ENCODE measurements at regions not wholly inside any gene's neighbourhood (a gene's known extent, or its start where the extent isn't known, plus 50 kb on each side); places are given as distances from the start of the nearest gene placed in this dataset.

DNA sequence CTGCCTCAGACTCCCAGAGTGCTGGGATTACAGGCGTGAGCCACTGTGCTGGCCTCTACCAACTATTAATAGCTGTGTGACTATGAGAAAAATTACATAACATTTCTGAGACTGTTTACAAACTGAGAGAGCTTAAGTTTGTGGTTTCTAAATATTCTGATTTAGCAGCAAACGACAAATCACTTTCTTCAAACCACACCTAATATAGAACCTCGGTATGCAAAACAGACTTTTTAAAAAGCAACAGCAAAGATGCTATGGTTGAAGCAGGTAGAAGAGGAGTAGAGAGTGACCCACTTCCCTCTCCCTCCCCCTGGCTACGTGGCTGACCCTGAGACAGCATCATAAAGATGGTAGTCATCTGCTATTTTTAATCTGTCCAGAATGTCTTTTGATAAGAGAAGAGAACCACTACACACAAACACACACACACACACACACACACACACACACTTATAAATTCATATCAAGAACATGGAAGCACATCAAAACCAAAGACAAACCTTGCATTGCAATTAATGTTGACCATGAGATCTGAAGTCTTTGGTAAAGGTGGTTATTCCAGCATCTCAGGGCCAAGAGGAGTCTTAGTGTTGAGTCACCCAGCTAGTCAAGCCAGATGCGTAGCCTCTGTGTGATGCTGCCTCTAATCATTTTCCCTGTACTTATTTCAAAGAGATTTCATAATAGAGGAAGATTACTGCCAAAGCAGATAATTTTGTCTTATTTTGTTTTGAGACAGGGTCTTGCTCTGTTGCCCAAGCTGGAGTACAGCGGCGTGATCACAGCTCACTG is 58.1 kb upstream of the TMEM215 start:
- no peaks in the 10 kb centered on the region for H3K9me3 ChIP-seq (ENCODE audit: control insufficient read depth, insufficient read depth, low read depth, low read length)
- ChIA-PET POLR2A (no interaction called here), CTCF (interaction anchor here (0.7 kb wide), 1 partner anchor 1065 kb away, joined by 3 read pairs; no protein-coding TSS in a partner anchor)
- H3K27ac ChIP-seq (ENCODE audit: extremely low read depth, low read depth, low read length), result no peak overlapping the region
- H3K4me1 ChIP-seq (ENCODE audit: control insufficient read depth, insufficient read depth, low read length), result no peaks in the 10 kb centered on the region
- no peak overlapping the region for H3K4me3 ChIP-seq (ENCODE audit: low read depth, low read length)
- TF ChIP-seq ZNF514 (tag by site-specific recombination; IDR thresholded peaks at IDR 0.05) (no peak), ZSCAN23 (tag by site-specific recombination; IDR thresholded peaks at IDR 0.05) (no peak), ZNF768 (tag by site-specific recombination; IDR thresholded peaks at IDR 0.05) (no peak), TSHZ1 (tag by site-specific recombination; IDR thresholded peaks at IDR 0.05; ENCODE audit: borderline replicate concordance) (no peak), SCRT1 (tag by site-specific recombination; IDR thresholded peaks at IDR 0.05; ENCODE audit: borderline replicate concordance) (no peak), ZBTB44 (tag by site-specific recombination; IDR thresholded peaks at IDR 0.05) (no peak), ZEB2 (tag by site-specific recombination; IDR thresholded peaks at IDR 0.05) (no peak), ZNF138 (tag by site-specific recombination; IDR thresholded peaks at IDR 0.05; ENCODE audit: borderline replicate concordance) (no peak), ZNF510 (tag by site-specific recombination; IDR thresholded peaks at IDR 0.05; ENCODE audit: insufficient replicate concordance) (no peak), ZNF76 (tag by site-specific recombination; IDR thresholded peaks at IDR 0.05; ENCODE audit: borderline replicate concordance, low read depth) (no peak), AEBP2 (tag by site-specific recombination; IDR thresholded peaks at IDR 0.05; ENCODE audit: borderline replicate concordance) (no peak), ZNF624 (tag by site-specific recombination; IDR thresholded peaks at IDR 0.05) (no peak), ZSCAN30 (tag by site-specific recombination; IDR thresholded peaks at IDR 0.05) (no peak)
- TF ChIP-seq, protein P1, sequence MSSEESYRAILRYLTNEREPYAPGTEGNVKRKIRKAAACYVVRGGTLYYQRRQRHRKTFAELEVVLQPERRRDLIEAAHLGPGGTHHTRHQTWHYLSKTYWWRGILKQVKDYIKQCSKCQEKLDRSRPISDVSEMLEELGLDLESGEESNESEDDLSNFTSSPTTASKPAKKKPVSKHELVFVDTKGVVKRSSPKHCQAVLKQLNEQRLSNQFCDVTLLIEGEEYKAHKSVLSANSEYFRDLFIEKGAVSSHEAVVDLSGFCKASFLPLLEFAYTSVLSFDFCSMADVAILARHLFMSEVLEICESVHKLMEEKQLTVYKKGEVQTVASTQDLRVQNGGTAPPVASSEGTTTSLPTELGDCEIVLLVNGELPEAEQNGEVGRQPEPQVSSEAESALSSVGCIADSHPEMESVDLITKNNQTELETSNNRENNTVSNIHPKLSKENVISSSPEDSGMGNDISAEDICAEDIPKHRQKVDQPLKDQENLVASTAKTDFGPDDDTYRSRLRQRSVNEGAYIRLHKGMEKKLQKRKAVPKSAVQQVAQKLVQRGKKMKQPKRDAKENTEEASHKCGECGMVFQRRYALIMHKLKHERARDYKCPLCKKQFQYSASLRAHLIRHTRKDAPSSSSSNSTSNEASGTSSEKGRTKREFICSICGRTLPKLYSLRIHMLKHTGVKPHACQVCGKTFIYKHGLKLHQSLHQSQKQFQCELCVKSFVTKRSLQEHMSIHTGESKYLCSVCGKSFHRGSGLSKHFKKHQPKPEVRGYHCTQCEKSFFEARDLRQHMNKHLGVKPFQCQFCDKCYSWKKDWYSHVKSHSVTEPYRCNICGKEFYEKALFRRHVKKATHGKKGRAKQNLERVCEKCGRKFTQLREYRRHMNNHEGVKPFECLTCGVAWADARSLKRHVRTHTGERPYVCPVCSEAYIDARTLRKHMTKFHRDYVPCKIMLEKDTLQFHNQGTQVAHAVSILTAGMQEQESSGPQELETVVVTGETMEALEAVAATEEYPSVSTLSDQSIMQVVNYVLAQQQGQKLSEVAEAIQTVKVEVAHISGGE (tag by site-specific recombination; conservative IDR thresholded peaks at IDR 0.05; ENCODE audit: low read depth), result no peak
- TF ChIP-seq, protein P2, sequence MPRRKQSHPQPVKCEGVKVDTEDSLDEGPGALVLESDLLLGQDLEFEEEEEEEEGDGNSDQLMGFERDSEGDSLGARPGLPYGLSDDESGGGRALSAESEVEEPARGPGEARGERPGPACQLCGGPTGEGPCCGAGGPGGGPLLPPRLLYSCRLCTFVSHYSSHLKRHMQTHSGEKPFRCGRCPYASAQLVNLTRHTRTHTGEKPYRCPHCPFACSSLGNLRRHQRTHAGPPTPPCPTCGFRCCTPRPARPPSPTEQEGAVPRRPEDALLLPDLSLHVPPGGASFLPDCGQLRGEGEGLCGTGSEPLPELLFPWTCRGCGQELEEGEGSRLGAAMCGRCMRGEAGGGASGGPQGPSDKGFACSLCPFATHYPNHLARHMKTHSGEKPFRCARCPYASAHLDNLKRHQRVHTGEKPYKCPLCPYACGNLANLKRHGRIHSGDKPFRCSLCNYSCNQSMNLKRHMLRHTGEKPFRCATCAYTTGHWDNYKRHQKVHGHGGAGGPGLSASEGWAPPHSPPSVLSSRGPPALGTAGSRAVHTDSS (tag by site-specific recombination; IDR thresholded peaks at IDR 0.05), result no peak
- H3K36me3 ChIP-seq (ENCODE audit: control insufficient read depth in 2 of 2, insufficient read depth in 1 of 2, low read length in 2 of 2), result no peaks in the 10 kb centered on the region

Data from HEK293 (cell line).